GF-D8 (cell line): ENCODE measurements at regions not wholly inside any gene's neighbourhood (a gene's known extent, or its start where the extent isn't known, plus 50 kb on each side); places are given as distances from the start of the nearest gene placed in this dataset.
"Not testable (repeated sequence)": the region's sequence is repeated elsewhere in the genome, so short reads cannot be mapped to it uniquely, and the experiment has no call there.

ENCODE experiments used
- DNase-seq: peaks from one replicate; lab custom pipeline; 2025; lab: John Stamatoyannopoulos, UW

DNA sequence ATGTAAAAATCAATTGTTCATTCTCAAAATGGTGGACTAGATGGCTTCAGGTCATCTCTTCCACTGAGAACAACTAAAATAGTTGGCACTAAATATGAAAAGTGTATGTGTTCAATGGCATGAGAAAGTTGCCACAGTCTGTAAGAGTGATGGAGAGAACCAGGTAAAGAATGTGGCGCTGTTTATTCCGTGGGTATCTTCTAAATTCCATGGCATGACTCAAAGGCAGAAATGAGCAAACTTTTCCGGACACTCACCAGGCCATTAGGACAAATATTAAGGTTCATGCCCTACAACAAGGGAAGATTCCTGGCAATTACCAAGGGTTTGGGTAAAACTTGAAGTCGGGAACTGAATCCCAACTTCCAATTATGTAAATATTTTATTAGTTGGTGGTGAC, 825.4 kb upstream of the CDH6 start:
- no peak for DNase-seq

DNA sequence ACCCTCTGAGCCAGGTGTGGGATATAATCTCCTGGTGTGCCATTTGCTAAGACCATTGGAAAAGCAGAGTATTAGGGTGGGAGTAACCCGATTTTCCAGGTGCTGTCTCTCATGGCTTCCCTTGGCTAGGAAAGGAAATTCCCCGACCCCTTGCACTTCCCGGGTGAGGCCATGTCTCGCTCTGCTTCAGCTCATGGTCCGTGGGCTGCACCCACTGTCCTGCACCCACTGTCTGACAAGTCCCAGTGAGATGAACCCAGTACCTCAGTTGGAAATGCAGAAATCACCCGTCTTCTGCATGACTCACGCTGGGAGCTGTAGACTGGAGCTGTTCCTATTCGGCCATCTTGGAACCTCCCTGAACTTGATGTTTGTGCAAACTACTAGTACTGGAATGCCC, 828.5 kb upstream of the CDH6 start:
- DNase-seq: not testable (repeated sequence)

DNA sequence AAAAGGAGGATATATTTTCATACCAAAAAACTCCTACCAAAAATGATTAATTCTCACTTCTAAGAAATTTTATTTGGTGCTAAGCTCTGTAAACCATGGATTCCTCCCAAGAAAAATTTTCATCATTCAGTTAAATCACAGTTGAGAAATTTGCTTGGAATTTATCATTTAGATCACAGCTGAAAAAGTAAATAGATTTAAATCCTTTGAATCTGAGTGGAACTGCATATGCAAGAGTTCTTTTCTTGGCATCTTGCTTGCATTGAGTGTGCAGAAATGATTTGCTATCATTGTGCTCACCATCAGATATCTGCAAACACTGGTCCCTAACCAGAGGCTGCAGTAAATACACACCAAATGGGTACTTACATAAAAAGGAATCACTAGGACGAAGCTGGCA, 836.1 kb upstream of the CDH6 start:
- no peak for DNase-seq

DNA sequence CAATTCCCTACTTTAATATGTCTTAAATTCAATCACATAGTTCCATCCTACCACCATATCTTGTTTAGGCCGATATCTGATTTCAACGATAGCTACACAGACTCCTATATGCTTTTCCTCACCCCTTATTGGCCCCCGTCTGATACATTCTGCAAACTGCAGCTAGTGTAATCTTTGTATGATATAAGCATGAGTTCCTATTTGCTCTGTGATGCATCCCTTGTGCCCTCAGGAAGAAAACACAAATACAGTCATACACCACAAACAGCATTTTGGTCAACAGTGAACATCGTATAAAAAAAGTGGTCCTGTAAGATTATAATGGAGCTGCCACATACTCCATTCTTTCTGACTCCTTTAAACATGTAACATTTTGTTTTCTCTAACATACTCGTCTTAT, 837.8 kb upstream of the CDH6 start:
- no peak for DNase-seq

DNA sequence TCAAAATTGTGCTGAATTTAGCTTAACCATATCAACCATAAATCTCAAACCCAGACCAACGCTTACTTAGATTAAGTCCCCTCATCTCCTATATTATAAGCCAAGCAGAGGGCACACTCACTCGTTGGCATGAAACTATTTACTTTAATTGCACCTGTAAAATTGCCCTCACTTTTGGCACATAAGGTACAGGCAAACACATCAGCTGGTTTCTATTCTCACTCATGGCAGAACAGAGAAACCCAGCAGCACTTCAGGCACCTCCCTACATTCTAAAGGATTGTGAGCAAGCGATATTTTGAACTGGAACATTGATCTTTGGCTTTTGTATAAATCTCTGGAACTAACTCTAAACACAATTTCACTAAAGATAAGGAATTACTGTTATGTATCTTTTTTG, 845.6 kb upstream of the CDH6 start:
- DNase-seq: no peak

DNA sequence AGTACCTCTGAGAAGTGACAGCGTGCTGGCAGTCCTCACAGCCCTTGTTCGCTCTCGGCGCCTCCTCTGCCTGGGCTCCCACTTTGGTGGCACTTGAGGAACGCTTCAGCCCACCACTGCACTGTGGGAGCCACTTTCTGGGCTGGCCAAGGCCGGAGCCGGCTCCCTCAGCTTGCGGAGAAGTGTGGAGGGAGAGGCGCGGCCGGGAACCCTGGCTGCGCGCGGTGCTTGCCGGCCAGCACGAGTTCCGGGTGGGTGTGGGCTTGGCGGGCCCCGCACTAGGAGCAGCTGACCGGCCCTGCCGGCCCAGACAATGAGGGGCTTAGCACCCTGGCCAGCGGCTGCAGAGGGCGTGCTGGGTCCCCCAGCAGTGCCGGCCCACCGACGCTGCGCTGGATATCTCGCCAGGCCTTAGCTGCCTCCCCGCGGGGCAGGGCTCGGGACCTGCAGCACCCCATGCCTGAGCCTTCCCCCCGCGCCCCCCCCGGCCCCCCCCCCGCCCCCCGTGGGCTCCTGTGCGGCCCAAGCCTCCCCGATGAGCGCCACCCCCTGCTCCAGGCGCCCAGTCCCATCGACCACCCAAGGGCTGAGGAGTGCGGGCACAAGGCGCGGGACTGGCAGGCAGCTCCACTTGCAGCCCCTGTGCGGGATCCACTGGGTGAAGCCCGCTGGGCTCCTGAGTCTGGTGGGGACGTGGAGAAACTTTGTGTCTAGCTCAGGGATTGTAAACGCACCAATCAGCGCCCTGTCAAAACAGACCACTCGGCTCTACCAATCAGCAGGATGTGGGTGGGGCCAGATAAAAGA, 847.7 kb upstream of the CDH6 start:
- not testable (repeated sequence) for DNase-seq

DNA sequence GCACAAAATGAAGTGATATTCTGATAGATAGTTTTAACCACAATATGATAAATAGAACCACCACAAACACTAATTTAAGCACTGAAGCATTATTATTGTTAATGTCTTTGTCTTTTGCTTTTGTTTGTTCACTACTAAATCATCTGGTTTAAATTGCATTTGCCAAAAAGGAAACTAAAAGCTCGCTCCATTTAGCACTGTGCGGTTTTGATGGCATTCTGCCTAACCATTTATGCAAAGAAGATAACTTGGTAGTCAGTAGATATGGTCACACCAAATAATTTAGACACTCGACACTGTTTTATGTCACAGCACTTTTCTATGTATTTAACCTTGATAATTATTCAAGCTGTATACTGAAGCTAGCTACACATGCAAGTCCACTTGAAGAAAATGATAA, 849.8 kb upstream of the CDH6 start:
- DNase-seq: no peak

DNA sequence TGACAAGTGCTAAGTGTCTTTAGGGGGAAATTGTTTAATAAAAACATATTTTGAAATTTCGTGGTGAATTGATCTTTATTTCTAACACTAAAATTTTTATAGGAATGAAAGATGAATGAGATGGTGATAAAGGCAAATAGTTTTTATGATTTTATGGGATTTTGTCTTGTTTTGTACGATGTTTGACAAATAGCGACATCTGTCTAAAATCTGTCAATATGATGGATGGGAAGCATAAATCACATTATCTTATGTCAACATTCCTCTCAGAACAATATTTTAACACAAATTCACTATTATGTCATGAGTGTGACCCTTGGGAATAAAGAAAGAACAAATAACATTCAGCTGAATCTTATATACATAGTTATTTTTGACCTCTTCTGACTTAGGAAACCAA, 852.0 kb upstream of the CDH6 start:
- no peak for DNase-seq

DNA sequence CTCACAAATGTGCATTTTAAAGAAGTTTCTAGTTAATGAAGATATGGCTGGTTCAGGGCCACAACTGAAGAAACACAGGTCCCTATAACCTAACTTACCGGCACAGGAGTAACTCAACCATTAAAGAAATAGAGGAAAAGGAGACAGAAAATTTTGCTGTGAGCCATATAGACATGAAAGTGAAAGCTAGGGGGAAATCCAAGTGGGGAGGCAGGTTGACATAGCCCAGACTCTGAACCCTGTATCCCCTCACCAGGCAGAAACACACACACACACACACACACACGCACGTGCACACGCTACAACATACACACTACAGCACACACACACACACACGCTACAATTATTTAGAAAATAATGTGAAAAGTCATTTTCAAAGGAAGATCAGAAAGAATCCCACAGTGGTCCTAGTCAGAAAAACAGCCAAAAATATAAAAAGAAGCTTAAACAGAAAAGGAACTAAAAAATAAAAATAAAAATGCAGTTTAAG, 856.4 kb upstream of the CDH6 start:
- no peak for DNase-seq

DNA sequence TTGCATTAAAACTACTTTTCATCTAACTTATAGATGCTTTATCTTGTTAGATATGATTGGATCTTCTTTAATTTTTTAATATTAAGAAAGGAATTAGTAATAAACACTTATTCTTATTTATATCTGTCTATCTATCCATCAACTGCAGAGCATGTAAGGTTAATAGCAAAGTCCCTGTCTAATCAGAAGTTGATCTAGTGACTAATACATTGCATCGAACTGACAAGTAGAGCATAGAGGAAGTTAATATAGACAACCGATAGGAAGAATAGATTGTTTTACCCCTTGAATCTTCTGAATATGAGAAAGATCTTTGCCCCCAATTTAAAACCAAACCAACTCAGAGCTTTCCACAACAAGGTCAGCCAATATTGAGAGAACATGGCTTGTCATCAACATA, 862.0 kb upstream of the CDH6 start:
- no peak for DNase-seq

DNA sequence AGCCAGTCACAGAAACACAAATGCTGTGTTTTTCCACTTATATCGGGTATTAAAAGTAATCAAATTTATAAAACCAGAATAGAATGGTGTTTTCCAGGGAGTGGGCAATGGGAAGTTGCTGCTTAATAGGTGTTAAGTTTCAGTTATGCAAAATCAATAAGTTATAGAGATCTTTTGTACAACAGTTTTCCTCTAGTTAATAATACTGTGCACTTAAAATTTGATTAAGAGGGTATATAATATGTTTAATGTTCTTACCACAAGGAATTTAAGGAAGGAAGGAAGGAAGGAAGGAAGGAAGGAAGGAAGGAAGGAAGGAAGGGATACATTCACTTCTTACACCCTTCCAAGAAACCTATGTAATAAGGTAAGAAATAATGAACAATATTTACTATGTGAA, 867.7 kb upstream of the CDH6 start:
- DNase-seq: no peak

DNA sequence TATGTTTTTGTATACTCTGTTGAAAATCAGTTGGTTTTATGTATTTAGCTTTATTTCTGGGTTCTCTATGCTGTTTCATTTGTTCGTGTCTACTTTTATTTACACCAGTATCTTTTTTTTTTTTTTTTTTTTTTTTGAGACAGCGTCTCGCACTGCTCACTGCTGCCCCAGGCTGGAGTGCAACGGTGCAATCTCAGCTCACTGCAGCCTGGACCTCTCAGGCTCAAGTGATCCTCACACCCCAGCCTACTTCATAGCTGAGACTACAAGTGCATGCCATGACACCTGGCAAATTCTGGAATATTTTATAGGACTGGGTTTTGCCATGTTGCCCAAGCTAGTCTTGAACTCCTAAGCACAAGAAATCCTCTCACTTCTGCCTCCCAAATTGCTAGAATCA, 869.4 kb upstream of the CDH6 start:
- no peak for DNase-seq

DNA sequence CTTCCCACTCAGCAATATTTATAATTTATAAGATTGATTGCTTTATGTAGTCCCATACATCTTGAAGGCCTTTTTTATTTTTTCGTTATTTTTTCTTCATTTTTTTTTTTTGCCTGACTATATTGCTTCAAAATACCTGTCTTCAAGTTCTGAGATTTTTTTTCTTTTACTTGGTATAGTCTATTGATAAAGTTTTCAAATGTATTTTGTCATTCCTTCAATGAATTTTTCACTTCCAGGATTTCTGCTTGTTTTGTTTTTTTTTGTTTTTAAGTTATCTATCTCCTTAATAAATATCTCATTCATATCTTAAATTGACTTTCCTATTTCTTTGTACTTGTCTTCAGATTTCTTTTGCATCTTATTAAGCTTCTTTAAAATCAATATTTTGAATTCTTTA, 905.6 kb upstream of the CDH6 start:
- DNase-seq: no peak

DNA sequence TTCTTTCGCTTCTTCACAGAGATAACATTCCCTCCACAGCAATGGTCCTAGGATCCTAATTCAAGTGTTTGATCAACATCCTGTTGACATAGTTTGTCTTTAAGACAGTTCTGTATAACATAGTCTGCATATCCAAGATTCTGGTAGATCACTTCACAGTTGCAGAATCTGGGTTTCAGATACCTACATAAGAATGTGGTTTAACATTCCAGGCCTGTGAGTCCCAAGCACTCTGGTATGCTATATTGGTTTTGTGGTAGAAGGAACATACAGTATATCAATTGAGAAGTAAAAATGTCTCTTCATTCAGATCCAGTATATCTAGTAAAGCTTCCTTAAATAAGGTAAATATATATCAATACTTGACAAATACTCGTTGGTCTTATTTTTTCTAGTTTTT, 914.2 kb upstream of the CDH6 start:
- DNase-seq: no peak

DNA sequence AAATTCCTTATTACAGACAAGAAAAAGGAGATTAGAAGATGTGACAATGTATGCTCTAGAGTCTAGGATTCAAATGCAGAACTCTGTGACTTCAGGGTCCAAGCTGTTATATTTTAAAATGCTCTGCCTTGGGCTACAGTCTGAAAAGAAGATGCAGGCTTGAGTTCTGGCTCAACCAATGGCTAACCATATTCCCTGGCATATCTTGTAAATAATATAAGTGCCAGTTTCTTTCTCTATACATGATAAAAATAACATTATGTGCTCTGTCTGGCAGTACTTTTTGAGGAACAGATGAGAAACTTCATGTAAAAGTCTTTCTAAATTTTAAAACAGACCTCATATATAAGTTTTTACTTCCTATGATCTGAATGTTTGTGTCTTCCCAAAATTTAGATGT, 926.5 kb upstream of the CDH6 start:
- DNase-seq: no peak

DNA sequence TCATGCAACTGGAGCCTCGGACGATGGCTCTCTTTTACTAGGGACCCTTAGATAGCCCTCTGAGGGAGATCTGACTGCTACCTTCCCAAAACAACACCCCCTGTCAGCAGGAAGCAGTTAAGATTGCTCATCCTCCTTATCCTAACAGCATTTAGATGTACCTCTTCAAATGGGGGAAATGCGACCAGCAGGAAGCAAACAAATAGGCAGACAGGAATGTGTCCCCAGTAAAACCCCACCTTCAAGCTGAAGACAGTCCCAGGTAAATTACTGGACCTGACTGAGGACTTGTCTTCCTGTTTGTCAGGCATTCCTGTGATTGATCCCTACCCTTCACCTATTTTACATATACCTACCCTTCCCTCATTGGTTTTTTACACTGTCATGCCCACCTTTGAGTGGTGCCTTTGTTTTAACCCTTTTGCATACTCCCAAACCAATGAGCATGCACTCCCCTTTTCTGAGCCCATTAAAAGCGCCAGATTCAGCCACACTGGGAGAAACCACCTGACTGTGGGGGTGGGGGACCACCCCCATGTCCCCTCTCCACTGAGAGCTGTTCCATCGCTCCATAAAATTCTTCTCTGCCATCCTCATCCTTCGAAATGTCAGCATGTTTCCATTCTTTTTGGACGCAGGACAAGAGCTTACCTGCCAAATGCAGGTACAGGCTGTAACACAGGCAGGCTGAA, 954.0 kb upstream of the CDH6 start:
- DNase-seq: no peak

DNA sequence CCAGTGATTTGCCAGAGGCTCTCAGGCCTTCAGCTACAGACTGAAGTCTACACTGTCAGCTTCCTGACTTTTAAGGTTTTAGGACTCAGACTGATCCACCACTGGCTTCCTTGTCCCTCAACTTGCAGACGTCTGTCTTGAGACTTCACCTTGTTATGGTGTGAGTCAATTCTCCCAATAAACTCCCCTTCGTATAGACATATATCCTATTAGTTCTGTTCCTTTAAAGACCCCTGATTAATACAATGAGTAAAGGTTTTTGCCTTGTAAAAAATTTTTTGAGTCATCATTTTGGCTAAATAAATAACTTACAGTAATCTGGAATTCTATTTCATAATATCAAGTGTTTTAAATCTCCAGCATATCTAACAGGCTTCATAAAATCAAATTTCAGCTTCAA, 956.3 kb upstream of the CDH6 start:
- no peak for DNase-seq

DNA sequence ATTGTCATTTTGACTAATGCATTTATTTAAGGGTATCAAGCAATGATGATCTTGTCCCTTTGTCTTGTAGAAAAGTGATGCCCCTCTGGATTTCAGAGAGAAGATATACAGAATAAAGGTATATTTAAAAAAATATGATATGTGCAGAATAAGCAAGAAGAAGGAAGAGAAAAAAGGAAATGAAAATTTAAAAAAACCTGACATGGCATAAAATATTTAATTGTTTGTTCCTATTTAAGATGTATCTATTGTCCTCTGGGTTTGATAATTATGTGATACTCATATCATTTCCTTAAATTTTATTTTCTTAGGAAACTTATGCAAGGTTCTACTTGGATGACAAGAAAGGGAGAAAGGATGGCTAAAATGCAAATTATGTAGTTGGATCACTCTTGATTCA, 983.7 kb upstream of the CDH6 start:
- no peak for DNase-seq

DNA sequence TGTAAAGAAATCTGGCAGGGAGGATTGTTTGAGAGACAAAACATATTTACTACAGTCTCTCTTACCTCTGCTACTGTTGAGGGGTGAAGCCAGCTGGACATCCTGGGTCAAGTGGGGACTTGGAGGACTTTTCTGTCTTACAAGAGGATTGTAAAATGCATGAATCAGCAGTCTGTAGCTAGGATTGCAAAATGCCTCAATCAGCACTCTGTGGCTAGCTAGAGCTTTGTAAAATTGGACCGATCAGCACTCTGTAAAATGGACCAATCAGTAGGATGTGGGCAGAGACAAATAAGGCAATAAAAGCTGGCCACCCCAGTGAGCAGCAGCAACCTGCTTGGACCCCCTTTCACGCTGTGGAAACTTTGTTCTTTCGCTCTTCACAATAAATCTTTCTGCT, 995.8 kb upstream of the CDH6 start:
- DNase-seq: no peak

DNA sequence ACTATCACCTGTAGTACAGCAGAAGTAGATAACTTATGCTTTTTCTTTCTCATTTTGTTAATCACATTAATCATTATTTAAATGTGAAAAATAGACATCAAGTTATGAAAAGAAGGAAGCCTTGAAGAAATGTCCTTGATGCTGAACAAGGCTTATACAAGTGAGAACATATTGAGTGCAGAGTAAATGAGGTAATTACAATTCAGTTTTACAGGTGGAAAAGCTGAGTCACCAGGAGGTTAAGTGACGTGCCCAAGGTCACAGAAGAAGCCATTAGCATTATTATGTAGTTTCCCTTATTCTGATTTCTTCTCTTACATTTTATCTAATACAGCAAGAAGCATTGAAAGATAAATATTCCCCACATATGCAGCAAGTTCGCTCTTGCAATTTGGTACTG, 998.5 kb upstream of the CDH6 start:
- no peak for DNase-seq

DNA sequence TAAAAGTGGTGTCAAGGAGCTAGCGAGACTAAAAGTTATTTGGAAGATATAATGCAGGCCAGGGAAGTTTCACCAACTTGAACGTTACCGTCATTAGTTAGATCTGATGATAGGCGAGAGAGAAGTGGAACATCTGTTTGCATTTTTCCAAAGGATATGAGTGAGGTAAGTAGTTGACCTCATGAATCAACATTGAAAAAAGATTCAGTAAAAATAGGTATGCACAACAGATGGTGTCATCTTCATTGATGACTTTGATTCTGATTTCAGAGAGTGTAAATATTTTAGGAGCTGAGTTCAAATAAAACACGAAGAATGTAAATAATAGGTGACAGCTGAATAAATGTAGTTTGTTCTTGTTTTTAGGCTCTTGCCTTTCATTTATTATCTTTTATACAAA, 998.9 kb upstream of the CDH6 start:
- DNase-seq: no peak

DNA sequence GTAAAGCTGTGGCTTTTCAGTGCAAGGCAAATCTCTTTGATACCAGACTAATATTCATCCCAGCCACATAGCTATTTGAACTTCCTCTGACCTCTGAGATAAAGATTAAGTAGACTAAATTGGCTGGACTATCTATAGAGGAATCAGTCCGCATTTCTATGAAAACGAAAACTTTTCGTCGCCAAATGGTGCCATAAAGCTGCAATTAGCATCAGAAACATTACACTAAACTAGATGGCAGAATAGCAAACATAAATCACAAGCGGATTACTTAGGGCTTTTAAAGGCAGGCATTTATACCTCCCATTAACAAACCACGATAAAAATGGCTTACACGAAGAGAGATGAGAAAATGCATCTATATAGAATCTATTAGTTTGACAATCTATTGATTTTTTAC, 1009.7 kb upstream of the CDH6 start:
- DNase-seq: no peak

DNA sequence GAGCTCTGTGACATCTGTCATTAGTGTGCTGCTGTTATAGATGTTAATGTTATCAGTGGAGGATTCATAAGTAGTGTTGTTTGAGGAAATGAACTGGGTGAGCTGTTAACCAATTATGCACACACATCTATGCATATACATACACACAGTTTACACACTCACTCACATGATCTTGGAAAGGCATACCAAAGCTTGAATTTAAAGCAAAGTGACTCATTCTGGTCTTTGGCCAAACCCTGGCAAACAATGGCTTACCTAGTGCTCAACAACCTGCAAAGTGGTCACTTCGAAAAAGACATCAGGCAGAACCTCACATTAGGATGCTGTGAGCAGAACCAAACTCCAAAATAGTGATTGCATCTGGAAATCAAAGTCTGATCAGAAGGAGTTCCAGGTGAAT, 1037.3 kb upstream of the CDH6 start:
- no peak for DNase-seq

DNA sequence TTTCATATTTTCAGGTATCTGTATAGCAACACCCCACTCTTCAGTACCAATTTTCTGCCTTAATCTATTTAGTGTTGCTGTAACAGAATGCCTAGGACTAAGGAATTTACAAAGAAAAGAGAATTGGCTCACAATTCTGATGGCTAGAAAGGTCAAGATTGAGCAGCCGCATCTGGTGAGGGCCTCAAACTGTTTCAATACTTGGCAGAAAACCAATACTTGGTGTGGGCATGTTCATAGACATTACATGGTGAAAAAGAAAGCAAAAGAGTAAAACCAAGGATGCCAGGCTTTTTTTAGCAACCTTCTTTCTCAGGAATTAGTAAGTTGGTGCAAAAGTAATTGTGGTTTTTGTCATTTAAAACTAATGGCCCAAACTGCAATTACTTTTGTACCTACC, 1041.1 kb upstream of the CDH6 start:
- DNase-seq: no peak
